GM12872 (cell line): ENCODE measurements at regions not wholly inside any gene's neighbourhood (a gene's known extent, or its start where the extent isn't known, plus 50 kb on each side); places are given as distances from the start of the nearest gene placed in this dataset.

Experiments
- TF ChIP-seq, protein P1 (sequence below): IDR thresholded peaks from 3 replicates; pipeline ENCODE4 v1.5.1; 2011; ENCODE audit warnings: low read depth, mild to moderate bottlenecking, low read length, moderate library complexity; ENCODE audit not compliant: insufficient read depth

DNA sequence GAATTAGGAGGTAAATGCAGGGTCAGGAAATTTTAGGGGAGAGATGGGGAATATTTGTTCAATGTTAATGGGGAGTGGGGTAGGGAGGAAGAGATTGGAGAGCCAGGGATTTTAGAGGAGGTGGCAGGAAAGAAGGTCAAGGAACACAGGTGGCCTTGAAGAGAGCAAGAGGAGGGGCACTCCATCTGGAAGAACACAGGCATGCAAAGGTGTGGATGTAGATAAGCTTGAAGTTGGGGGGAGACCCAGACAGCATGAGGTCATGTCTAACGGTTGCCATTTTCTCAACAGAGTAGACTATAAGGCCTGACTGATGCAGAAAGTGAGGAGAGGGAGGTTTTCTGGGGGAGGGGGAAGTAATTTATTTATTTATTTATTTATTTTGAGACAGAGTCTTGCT is 77.5 kb downstream of the MAIP1 start:
- TF ChIP-seq, protein P1, sequence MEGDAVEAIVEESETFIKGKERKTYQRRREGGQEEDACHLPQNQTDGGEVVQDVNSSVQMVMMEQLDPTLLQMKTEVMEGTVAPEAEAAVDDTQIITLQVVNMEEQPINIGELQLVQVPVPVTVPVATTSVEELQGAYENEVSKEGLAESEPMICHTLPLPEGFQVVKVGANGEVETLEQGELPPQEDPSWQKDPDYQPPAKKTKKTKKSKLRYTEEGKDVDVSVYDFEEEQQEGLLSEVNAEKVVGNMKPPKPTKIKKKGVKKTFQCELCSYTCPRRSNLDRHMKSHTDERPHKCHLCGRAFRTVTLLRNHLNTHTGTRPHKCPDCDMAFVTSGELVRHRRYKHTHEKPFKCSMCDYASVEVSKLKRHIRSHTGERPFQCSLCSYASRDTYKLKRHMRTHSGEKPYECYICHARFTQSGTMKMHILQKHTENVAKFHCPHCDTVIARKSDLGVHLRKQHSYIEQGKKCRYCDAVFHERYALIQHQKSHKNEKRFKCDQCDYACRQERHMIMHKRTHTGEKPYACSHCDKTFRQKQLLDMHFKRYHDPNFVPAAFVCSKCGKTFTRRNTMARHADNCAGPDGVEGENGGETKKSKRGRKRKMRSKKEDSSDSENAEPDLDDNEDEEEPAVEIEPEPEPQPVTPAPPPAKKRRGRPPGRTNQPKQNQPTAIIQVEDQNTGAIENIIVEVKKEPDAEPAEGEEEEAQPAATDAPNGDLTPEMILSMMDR = no peak

GRCh38 chr2:200033929-200034328 is 78.5 kb downstream of the MAIP1 start:
- TF ChIP-seq, protein P1 = no peak

DNA sequence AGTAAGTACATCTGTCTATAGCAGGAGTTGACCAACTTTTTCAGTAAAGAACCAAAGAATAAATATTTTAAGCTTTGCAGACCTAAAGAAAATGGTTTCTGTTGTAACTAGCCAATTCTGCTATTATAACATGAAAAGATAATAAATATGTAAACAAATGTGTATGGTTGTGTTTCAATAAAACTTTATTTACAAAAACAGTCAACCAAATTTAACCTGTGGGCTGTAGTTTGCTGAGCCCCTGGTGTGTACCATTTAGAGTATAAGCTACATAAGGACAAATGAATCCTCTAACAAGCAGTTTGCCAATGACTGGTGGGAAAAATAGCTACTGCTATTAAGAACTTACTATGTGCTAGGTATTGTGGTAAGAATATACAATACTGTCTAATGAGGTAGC is 79.4 kb downstream of the MAIP1 start:
- TF ChIP-seq, protein P1 = no peak

GRCh38 chr2:200039724-200040650 is 84.6 kb downstream of the MAIP1 start:
- TF ChIP-seq, protein P1 = no peak

GRCh38 chr2:200040831-200041230 is 85.4 kb downstream of the MAIP1 start:
- TF ChIP-seq, protein P1 = no peak

DNA sequence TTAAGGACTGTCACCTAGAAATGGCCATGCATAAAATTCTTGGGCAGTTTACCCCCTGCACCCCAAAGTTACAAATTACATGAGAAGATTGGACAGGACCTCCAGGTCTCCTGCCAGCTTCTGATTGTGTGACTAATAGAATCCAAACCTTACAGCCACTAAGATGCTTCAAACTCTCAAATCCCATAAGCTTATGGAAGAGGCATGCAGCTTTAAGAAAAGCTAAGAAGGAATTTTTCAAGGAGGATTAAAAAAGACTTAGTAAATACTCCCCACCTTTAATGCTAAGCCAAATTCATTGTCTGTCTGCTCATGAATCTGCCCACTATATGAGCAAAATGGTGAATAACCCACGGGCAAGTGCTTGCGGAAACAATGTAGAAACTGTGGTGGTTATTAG is 86.3 kb downstream of the MAIP1 start:
- TF ChIP-seq, protein P1 = no peak

GRCh38 chr2:200042102-200042735 is 86.8 kb downstream of the MAIP1 start:
- TF ChIP-seq, protein P1 = no peak
